ENCODE measurements at regions not wholly inside any gene's neighbourhood (a gene's known extent, or its start where the extent isn't known, plus 50 kb on each side); places are given as distances from the start of the nearest gene placed in this dataset.

DNA sequence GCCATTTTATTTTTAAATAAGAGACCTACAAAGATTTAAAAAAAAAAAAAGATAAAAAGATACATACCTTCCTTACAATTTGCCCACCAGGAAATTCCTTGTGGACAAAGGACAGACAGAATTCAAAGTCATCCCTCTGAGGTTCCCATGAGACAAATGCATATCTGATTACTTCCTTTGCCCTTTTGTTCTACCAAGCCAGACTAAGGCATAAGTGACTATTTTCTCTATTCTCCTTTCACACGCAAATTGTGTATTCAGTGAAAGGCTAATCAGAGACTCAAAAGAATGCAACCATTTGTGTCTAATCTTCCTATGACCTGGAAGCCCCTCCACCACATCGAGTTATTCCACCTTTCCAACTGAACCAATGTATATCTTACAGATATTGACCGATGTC lies 691.7 kb downstream of the FAM133A start:
- no peaks in the 10 kb centered on the region for H3K36me3 ChIP-seq
- no peak overlapping the region for H3K27ac ChIP-seq
- no peaks in the 10 kb centered on the region for H3K4me1 ChIP-seq
- no peak for ATAC-seq
- no peaks in the 10 kb centered on the region for H3K27me3 ChIP-seq
- H3K9me3 ChIP-seq: no peaks in the 10 kb centered on the region
- WGBS, 4 donors: 74 to 80% (median 77%) methylated on average over 3 of the region's 3 CpGs
- TF ChIP-seq, protein P1, sequence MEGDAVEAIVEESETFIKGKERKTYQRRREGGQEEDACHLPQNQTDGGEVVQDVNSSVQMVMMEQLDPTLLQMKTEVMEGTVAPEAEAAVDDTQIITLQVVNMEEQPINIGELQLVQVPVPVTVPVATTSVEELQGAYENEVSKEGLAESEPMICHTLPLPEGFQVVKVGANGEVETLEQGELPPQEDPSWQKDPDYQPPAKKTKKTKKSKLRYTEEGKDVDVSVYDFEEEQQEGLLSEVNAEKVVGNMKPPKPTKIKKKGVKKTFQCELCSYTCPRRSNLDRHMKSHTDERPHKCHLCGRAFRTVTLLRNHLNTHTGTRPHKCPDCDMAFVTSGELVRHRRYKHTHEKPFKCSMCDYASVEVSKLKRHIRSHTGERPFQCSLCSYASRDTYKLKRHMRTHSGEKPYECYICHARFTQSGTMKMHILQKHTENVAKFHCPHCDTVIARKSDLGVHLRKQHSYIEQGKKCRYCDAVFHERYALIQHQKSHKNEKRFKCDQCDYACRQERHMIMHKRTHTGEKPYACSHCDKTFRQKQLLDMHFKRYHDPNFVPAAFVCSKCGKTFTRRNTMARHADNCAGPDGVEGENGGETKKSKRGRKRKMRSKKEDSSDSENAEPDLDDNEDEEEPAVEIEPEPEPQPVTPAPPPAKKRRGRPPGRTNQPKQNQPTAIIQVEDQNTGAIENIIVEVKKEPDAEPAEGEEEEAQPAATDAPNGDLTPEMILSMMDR (IDR thresholded peaks at IDR 0.05): no peak
- TF ChIP-seq POLR2A (IDR thresholded peaks at IDR 0.05): no peak
- no peak for DNase-seq
- H3K4me3 ChIP-seq: no peak overlapping the region
- intact Hi-C loops (cut with DNase I): no loop called here

DNA sequence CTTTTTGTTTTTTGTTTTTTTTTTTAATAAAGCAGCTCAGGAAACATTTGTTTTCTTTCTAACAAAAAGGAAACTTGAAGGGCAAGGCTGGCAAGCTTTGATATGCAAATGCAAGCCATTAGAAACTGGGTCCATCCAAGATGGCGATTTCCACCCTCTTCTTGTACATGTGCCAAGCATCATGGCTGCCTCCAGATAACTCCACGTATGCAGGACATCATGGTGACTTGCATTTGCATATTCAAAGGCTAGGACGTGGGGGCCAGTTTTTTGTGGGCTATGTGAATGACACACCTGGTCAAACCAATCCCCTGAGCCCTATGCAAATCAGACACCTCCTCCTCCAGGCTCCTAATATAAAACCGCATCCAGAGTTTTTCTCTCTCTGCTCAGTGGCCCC lies 692.6 kb downstream of the FAM133A start:
- intact Hi-C loops (cut with DNase I): no loop called here
- Histone ChIP-seq H3K36me3 (no peaks in the 10 kb centered on the region), H3K27ac (no peak overlapping the region), H3K9me3 (peaks cover 0 to under 1% (median 0%) of the 10 kb centered on the region in 12 donors), H3K27me3 (no peaks in the 10 kb centered on the region), H3K4me1 (no peaks in the 10 kb centered on the region), H3K4me3 (no peak overlapping the region)
- no peak for ATAC-seq
- no peak for DNase-seq
- 45 to 62% (median 56%) methylated on average over 4 of the region's 4 CpGs for WGBS, 4 donors
- TF ChIP-seq, protein P1 (IDR thresholded peaks at IDR 0.05): no peak
- TF ChIP-seq POLR2A (IDR thresholded peaks at IDR 0.05): no peak

DNA sequence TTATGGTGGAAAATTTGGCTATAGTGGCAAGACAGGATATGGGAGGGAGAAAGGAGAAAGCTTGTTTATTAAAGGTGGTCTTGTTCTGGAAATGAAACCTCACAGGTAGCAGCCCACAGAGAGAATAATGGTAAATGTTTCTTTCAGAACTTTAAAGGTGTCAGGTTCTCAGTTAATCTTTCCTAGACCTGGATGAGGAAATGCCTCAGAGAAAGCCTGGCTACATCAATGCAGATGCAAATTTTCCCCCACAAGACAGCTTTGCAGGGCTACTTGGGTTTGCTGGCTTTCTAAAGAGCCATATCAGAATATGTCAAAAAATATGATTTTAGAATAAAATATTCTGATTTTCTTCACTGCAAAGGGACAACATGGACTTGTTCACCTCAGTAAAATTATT lies 715.0 kb downstream of the FAM133A start:
- H3K4me1 ChIP-seq: no peaks in the 10 kb centered on the region
- DNase-seq (no peak), ATAC-seq (no peak)
- no peak overlapping the region for H3K4me3 ChIP-seq
- H3K36me3 ChIP-seq: no peaks in the 10 kb centered on the region
- TF ChIP-seq, protein P1 (IDR thresholded peaks at IDR 0.05): no peak
- TF ChIP-seq POLR2A (IDR thresholded peaks at IDR 0.05): no peak
- intact Hi-C loops (cut with DNase I): no loop called here
- H3K27ac ChIP-seq: no peak overlapping the region
- H3K9me3 ChIP-seq: peaks cover 0 to 17% (median 1%) of the 10 kb centered on the region in 12 donors
- no peaks in the 10 kb centered on the region for H3K27me3 ChIP-seq

DNA sequence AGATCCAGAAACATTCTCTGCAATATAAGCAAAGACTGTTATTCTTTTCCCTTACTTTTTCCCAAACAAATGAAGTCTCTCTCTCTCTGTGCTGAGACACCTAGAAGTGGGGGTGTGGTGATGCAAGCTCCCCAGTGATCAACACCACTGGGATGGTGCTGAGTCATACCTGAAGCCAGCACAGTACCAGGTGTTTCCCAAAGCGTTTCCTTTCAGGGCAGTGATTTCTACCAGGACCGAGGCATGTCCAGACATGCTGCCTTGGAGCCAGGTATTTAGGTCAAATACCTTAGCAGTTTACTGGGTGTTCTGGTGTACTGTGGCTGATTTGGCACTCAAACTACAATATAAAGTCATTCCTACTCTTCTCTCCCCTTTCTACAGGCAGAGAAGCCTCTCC lies 726.5 kb downstream of the FAM133A start:
- no peak for DNase-seq
- no peak for ATAC-seq
- Histone ChIP-seq H3K4me1 (no peaks in the 10 kb centered on the region), H3K36me3 (no peaks in the 10 kb centered on the region), H3K4me3 (no peak overlapping the region), H3K27ac (no peak overlapping the region), H3K9me3 (peaks cover 0 to 5% (median 0%) of the 10 kb centered on the region in 12 donors), H3K27me3 (no peaks in the 10 kb centered on the region)
- no peak for TF ChIP-seq POLR2A (IDR thresholded peaks at IDR 0.05)
- TF ChIP-seq, protein P1 (IDR thresholded peaks at IDR 0.05): no peak
- intact Hi-C loops (cut with DNase I): no loop called here
- WGBS, 4 donors: 62 to 83% (median 68%) methylated on average over 2 of the region's 2 CpGs
